HG03280 (cell line): ENCODE measurements at regions not wholly inside any gene's neighbourhood (a gene's known extent, or its start where the extent isn't known, plus 50 kb on each side); places are given as distances from the start of the nearest gene placed in this dataset.
A peak's percentile ranks its signal among the peaks of the same experiment; 100 is the strongest.
"Not testable (repeated sequence)": the region's sequence is repeated elsewhere in the genome, so short reads cannot be mapped to it uniquely, and the experiment has no call there.

Experiments
- ATAC-seq: cut with Tn5 transposase; IDR thresholded peaks from one replicate; pipeline ENCODE4 v1.9.1; 2021; ENCODE audit warnings: mild to moderate bottlenecking, moderate library complexity; ENCODE audit not compliant: unreplicated experiment

- ATAC-seq, result peak; percentile 91
Measured at GRCh38 chr16:79845033-79845733, 244.6 kb upstream of the MAF start.

GRCh38 chr16:79844603-79845002, 244.1 kb upstream of the MAF start:
- ATAC-seq, result no peak

DNA sequence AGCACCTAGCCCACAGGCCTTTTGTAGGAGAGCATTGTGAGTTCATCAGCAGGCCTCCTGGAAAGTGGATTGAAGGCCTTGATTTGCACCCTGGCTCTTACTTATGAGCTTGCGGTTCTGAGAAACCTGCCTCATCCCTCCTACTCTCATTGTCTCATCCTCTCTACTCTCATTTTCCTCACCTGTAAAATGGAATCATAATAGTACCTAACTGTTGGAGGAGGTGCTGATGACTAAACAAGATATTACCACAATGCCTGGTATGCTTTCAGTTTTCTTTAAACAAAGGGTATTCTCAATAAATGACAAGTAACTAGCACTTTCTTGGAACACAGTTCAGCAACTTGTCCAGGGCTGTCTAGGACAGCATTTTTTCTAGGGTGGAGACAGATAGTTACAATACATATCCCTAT, 243.1 kb upstream of the MAF start:
- no peak for ATAC-seq

DNA sequence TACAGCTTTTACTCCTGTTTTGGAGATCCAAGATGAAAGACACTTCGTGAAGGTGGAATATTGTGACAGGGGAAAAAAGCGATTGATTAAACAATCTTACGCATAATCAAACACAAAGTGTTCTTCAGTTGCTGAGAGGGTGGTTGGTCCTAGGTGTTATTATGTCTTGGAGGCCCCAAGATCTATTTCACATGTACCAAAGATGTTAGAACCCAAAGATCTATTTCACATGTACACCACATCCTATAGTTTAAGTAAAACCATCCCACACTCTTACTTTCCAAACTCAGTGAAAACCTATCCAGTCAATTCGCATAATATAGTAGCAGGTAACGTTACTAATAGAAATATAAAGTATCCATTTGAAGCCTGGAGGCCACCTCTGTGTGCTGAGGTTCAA, 242.6 kb upstream of the MAF start:
- no peak for ATAC-seq

GRCh38 chr16:79842197-79842596, 241.7 kb upstream of the MAF start:
- ATAC-seq, result no peak

GRCh38 chr16:79839466-79840341, 239.2 kb upstream of the MAF start:
- ATAC-seq, result no peak

DNA sequence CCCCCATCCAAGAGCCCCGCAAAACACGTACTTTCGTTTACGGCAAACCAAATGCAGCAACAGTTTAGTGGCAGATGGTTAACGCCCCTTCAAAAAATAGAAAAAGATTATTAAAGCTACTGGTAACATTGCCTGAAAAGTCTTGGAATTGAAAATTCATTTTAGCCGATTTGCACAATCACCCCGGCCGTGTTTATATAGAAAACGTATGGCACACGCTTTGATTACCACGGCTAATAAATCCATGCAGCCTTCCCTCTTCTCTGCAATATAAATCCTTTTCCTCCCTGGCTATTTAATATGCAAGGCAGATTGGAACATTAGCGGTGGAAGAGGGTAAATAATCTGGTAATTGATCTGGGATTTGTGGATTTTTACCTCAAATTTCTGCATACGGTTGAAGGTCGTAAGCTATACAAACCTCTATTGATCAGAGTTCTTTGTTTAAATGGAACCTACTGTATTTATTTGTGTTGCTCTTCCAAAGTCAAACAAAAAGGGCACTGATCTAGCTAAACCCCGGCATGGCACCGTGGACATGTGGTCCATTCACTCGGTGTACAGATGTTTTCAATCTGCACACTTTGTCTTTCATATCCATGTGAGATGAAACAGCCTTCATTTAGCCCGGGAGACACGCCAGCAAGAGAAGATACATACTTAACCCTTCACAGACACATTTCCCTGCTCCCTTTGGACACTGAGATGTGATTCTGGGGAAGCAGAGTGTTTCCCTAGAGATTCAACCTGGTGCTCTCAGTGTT, 238.1 kb upstream of the MAF start:
- no peak for ATAC-seq

- ATAC-seq, result no peak
Measured at GRCh38 chr16:79836144-79836543, 235.6 kb upstream of the MAF start.

DNA sequence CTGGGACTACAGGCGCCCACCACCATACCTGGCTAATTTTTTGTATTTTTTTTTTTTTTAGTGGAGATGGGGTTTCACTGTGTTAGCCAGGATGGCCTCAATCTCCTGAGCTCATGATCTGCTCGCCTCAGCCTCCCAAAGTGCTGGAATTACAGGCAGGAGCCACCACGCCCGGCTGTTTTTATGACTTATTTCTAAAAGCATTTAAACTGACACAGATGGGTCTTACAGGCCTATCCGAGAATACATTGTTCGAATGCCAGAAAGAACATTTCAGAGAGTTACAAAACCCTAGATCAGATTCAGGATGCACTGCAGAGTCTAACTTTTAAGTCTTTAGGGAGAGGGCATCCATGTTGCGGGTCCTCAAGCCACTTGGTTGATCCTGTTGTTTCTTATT, 234.7 kb upstream of the MAF start:
- ATAC-seq, result no peak

DNA sequence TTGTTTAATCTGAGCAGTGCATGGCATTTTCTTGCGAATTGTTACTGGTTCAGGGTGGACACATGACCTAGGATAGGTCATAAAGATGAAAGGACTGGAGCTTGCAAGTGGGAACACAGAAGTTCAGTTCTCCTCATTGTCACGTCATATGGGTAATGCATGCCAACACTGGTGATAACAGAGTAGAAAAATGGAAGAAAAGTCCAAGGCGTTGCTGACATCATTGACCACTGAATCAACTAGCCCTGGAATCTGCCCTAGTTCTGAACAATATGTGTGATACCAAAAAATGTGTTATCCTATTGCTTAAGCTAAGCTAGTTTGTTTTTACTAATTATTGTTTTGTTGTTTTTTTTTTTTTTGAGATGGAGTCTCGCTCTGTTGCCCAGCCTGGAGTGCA, 234.2 kb upstream of the MAF start:
- ATAC-seq, result no peak

- ATAC-seq, result not testable (repeated sequence)
Measured at GRCh38 chr16:79834003-79834402, 233.5 kb upstream of the MAF start.

DNA sequence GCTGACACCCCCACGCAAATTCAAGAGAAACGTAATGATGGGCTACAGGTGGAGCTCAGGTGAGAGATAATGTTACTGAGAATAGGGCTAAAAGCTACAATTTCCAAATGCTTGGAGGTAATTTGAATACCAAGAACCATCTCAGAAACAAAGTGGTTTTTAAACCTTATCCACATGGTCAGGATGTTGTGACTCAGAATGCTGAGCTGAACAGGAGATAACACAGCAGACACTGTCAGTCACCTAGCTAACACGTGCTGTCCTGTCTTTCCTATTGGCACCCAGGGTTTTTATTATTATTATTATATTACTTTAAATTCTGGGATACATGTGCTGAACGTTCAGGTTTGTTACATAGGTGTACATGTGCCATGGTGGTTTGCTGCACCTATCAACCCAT, 233.0 kb upstream of the MAF start:
- no peak for ATAC-seq

DNA sequence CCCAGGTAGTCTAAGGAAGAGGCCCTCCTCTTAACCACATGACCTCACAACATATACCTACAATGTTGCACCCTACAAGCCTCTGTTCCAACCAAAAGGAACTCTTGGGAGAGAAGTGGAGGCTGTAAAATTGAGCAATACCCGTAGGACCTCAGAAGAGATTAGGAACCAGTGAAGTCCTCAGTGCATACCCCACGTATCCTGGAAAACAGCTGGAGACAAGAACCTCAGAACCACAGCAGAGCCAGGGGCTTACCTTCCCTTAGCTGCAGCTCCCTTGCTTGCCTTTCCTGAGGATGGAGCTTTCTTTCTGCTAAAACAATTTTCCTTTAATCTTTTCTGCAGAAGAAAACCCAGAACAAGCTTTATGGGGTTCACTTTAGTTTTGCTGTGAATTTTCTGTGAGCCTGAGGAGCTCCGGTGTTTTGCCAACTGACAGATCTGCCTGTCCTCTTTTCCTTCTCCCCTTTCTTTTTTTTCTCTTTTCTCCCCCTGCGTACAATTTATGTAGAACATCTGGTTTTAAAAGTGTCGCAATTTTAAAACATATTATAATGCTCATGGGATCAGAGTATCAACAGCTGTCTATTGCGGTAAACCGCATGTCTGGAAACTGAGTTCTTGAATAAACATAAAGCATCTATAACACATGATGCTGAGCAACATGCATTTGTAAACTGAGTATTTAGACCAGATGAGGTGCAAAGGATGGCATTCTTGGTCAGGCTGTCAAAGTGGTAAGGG, 226.4 kb upstream of the MAF start:
- ATAC-seq, result no peak

- ATAC-seq, result no peak
Measured at GRCh38 chr16:79825002-79825401, 224.5 kb upstream of the MAF start.

GRCh38 chr16:79823639-79824038, 223.1 kb upstream of the MAF start:
- no peak for ATAC-seq

GRCh38 chr16:79821911-79822310, 221.4 kb upstream of the MAF start:
- no peak for ATAC-seq

DNA sequence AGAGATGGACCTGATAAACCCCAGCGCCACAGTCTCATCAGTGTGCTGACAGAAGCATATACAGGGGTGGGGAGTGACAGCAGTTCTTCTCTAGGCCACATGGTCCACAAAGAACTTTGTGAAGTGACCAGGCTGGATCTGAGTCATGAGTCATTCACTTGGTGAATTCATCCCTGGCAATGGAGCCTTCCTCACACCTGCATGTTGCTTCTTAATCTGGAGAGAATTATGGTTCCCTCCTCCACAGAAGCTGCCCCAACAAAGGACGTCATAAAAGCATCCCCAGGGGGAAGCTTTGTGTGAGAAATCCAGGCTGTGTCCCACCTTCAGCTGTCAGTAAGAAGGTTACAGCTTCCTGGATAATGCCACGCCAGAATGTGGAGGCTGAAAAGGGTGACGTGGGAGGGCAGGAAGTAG, 215.6 kb upstream of the MAF start:
- ATAC-seq, result no peak

GRCh38 chr16:79815049-79815448, 214.5 kb upstream of the MAF start:
- ATAC-seq, result no peak

- ATAC-seq, result no peak
Measured at GRCh38 chr16:79814124-79814523, 213.6 kb upstream of the MAF start.

GRCh38 chr16:79811541-79811940, 211.0 kb upstream of the MAF start:
- no peak for ATAC-seq
